ENCODE measurements at regions not wholly inside any gene's neighbourhood (a gene's known extent, or its start where the extent isn't known, plus 50 kb on each side); places are given as distances from the start of the nearest gene placed in this dataset.

DNA sequence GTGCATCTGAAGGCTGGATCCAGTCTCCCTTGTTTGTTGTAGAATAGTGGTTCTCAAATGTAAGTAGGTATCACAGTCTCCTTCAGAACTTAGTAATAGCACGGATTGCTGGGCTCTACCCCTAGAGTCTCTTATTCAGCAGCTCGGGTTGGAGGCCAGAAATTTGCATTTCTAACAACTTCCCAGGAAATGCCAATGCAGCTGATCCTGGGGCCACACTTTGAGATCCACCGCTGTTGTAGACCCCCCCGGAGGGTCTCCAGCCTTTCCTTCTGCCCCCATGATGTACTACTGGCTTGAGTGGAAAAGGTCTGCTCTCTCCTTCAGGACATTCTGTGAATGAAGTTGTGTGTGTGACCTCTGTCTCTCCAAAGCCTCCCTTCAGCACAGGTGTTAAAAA, 153.8 kb upstream of the CTNNB1 start:
- no peak for TF ChIP-seq POLR2AphosphoS5 (IDR thresholded peaks at IDR 0.05; ENCODE audit: low read depth, low read length)
- TF ChIP-seq TAF1 (IDR thresholded peaks at IDR 0.05; ENCODE audit: borderline replicate concordance, insufficient read depth, low read length) = no peak

All from PFSK-1 (cell line).